ENCODE measurements at regions not wholly inside any gene's neighbourhood (a gene's known extent, or its start where the extent isn't known, plus 50 kb on each side); places are given as distances from the start of the nearest gene placed in this dataset.

DNA sequence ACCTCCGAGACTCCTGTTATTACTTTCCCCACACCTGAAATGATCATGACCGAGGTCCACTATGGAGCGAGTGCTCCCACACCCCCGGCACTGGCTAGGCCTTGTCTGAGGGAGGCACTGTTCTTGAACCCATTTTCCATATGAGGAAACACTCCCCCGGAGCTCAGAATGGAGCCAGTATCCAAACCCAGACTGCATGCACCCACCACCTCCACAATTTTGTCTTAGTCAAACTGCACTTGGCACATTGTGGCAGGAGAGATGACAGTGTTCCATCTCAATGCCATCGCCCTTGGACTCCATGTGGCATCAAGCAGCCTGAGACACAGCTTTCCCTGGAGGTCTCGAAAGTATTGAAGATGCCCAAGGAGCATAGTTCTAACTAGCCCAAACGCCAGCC, 154.1 kb downstream of the NUP210 start:
- no peak for DNase-seq

DNA sequence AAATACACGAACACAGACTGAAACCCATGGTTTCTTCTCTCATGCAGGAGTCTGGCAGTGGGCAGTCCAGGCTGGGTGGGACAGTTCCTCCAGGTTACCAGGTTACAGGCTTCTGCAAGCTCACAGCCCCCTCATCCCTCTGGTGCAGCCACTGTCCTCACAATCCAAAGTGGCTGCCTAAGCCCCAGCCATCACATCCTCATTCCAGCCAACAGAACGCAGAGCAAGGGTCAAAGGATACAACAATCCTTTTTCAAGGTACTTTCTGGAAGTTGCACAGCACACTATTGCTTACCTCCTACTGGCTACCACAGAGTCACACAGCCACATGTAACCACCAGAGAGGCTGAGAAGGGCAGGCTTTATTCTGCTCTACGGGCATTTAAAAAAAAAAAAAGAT, 154.6 kb downstream of the NUP210 start:
- DNase-seq = no peak

DNA sequence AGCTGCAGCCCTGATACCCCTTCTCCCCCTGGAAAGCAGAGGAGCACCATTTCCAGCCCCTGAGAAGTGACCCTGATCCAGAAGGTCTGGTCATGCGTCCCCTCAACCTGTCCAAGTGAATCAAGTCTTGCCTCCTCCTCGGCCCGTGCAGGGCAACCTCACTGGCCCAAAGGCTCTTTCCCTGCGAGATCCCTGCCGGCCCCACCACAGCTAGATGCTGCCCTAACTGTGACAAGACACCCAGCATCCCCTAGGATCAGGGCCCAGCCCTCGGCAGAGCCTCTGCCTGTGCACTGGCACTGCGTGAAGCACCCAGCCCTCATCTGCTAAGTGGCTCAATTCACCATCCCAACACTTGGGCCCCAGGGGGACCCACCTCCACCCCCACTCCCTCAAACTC, 155.1 kb downstream of the NUP210 start:
- DNase-seq = no peak

DNA sequence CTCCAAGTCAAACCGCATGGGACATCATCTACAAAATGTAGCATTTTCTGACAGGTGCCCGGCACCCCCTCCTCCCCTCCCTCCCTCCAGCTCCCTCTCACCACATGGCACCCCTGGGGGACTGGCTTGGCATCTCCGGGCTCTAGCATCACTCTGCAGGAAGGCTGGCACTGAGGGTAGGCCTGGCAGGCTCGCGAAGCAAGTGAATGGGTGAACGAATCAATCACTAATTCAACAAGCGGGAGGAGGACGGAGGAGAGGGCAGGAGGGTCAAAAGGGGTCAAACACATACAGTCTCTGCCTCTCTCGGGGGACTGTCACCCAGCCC, 155.7 kb downstream of the NUP210 start:
- no peak for DNase-seq

DNA sequence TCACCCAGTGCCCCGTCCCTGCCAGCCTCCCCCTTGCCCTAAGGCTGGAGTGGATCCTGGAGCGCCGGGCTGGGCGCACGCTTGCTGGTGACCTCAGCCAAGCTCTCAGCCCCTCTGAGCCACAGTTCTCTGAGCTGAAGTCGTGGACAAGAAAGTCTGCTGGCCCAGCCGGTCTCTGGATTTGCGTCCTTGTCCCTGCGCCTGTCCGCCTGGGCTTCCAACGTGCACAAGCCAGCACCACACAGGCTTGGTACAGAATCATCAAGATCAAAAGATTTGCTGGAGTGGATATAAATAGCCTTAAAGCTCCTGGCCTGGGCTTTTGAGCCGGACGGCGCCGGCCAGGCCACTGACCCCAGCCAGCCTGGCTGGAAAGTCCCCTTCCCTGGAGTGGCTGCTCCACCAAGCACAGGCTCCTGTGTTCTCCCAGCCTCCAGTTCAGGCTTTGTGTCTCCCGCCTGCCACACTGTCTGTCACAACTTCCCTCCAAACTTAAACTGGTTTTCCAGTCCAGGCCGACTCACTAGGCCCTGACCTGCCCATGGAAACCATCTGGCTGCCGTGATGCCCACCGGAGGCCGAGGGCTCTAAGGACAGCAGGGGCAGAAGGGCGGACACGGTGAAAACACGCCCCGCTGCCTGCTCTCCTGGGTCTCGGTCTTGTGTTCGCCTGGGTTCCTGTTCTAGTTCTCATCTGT, 156.2 kb downstream of the NUP210 start:
- DNase-seq = no peak

DNA sequence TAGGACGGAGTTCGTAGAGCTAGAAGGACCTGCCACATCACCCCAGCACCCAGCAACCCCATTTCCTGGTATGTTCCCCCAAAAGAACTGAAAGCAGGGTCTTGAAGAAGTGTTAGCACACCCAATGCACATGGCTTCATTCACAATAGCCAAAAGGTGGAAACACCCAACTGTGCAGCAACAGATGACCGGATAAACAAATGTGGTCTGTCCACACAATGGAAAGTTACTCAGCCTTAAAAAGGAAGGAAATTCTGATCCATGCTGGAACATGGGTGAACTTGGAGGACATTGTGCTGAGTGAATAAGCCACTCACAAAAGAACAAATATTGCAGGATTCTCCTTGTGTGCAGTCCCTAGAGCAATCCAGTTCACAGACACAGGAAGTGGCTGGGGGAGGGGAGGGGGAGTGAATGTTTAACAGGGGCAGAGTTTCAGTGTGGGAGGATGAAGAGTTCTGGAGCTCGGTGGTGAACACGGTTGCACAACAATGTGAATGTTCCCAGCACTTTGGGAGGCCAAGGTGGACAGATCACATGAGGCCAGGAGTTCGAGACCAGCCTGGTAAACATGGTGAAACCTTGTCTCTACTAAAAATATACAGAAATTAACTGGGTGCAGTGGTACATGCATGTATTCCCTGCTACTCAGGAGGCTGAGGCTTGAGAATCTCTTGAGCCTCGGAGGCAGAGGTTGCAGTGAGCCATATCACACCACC, 157.5 kb downstream of the NUP210 start:
- no peak for DNase-seq

DNA sequence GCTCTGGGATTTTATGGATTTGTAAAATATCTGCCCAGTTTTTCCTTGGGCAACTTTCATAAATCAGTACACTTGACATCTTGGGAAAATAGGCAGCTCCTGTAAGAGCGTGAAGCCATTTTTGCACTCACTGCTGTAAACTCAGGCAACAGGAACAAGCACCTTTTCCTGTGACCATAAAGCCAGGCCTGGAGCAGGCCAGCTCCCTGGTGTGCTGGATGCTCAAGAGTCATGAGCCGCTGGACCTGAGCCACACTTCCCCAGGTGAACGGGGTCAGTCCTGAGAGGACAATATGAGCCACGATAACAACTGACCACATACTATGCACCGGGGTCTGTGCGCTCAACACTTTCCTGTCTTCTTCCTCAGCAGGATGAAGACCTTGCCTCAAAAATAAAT, 158.2 kb downstream of the NUP210 start:
- no peak for DNase-seq

DNA sequence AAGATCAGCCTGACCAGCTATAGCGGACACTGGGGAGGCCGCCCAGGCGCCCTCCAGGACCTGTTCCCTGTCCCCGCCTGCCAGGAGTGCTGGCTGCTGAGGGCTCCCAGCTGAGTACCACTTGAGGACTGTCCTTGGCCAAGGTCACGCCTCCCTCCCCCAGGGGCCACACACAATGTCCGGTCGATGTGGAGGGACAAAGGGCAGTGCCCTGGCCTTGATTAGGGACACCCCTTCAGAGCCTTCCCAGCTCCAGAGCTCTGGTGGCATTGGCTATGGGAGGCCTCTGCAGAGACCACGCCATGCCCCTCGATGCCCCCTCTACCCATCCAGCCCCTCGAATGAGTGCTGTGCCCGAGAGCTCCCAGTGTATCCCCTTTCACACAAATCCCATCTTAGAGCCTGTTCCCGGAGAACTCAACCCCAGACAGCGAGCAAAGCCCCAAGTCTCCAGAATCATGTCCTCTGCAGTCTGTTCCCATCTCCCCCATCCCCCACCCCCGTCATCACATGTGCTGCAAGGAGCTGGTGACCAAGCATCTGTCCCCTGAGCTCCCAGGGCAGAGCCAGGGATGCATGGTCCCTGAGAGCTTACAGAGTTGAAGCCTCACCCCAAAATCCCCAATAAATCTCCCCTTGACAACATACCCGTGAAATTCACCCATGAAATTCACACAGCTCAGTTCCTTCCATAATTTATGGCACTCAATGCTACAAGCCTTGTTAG, 158.9 kb downstream of the NUP210 start:
- no peak for DNase-seq

DNA sequence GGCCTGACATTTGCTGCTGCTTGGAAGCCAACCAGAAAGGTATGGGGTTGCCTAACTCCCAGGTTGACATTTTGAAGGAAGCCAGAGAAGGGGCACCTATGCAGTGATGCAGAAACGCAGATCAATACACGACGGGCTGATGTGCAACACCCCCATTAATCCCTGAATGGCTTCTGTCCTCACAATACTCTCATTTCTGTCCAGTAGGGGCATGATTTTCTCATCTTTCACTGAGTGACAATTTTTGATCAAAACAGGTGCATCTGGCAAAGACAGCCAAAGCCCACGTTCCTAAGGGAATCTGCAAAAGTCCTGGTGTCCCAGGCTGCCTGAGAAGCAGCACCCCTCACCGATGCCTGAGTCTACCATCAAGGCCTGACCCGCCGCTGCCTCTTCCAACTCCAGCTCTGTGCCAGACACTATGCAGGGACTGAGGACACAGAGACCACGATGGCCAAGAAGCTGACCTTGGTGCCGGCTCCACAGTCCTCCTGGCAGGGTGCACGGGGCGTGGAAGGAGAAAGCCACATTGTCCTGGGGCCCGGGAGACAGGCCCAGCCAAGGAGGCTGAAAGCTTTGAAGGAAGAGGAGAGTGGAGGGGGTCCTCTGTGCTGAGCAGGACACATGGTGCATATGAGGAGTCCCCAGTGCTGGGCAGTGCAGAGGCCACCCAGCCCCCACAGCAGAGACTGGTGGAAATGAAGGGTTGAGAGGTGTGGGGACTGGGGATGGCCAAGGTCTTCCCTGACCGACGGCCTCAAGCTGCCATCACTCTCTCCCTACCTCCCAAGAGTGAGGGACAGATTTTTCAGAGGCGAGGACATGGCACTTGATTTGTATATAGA, 159.6 kb downstream of the NUP210 start:
- no peak for DNase-seq

DNA sequence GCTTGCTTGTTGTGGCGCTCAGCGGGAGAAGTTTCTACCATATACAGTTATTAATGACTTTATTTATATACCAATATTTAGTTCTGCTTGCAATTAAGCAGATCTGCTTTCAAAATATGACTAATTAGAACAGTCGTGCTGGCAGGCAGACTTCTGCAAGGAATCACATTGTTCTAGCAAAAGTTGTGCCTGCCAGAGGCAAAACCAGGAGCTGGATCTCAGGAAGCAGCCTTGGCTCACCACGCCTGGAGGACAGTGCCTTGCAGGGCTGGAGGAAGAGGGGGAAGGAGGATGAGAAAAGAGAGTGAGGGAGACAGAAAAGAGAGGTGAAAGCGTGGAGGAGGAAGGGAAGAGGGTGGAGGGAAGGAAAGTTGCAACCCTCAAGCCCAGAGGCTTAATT, 160.3 kb downstream of the NUP210 start:
- no peak for DNase-seq

DNA sequence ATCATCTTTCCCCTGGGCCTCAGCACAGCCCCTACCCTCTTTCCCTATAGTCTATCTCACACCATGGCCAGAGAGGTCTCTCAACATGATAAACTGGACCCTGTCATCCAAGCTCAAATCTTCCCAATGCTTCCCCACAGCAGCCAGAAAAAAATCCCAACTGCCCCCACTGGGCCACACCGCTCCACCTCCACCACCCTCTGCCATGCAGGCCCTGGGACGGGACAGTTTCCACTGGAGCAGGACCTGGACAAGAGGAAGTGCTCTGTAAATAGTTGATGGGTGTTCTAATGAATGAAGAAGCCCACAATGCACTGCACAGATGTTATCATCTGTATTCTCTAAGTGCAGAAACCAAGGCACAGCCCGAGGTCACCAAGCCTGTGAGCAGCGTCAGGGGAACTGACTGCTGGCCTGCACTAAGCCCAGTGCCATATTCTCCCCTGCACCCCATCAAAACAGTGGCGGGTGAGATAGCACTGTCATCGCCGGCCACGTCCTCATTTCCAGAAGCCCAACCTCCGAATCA, 161.1 kb downstream of the NUP210 start:
- no peak for DNase-seq

DNA sequence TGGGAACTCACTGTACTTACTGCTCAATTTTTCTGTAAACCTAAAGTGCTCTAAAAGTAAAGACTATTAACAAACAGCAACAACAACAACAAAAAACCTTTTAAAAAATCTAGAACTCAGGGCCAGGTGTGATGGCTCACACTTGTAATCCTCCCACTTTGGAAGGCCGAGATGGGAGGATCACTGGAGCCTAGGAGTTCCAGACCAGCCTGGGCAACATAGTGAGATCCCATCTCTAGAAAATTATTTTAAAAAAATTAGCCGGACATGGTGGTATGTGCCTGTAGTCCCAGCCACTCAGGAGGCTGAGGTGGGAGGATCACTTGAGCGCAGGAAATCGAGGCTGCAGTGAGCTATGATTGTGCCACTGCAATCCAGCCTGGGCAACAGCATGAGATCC, 161.8 kb downstream of the NUP210 start:
- no peak for DNase-seq

DNA sequence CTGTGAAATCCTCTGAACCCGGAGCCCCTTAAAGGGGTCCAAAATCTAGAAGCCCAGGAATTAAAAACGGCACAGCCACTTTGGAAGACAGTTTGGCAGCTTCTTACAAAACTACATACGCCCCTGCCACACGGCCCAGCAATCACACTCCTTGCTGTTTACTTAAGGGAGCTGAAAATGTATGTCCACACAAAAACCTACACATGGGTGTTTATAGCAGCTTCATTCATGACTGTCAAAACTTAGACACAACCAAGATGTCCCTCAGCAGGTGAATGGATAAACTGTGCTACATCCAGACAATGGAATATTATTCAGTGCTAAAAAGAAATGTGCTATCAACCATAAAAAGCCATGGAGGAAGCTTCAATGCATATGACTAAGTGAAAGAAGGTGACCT, 162.5 kb downstream of the NUP210 start:
- DNase-seq = no peak

DNA sequence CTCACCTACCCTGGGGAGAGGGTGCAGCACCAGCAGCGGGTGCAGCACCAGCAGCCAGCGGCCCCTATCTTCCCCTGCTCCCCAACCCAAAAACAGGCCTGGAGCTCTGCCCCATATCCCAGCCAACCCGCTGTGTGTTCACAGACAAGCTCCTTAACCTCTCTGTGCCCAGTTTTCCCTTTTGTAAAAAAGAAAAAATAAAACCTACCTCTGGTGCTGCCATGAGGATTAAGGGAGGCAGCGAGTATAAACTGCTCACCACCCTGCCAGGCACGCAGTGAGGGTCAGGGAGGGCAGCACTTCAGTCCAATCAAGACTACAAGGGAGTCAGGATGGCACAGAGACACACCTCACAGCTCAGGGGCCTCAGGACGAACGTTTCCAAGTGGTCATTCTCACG, 163.3 kb downstream of the NUP210 start:
- DNase-seq = no peak

DNA sequence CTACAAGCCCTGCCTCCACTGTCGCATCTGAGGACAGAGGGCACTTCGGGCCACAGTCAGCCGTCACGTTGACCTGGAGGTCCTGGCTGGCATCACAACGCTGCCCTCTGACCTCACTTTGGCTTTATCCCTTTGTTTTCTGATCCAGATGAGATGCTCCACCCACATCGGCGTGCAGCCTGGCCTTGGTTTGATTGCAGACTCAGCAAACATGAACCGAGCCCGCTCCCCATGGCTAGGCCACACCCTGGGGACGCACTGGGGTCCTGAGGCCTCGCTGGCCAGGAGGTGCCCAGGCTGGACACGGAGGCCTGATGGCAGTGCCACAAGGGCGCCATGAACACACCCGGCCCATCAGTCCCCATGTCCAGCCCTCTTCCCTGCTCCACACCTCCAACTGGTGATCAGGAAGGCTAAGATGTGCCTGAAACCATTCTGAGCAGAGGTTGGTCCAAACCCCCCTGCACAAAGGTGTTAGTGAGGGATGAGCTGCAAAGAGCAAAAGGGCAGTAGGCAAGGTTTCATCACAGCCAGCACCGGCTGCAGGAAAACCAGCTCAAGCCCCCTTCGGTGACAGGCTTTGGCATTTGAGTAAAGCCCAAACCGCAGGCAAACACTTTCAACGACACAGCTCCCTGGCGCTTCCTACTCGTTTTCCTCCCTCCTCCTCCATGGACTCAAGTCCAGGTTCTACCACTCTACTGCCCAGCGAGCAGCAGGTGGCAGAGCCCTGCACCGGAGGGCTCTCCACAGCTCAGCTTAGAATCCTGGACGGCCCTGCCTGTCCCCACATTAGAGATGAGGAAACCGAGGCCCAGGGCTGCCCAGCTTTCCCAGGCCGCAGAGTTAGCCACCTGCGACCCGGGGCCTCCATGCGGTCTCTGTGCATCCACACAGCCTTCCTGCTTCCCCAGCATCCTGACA, 165.8 kb downstream of the NUP210 start:
- no peak for DNase-seq

DNA sequence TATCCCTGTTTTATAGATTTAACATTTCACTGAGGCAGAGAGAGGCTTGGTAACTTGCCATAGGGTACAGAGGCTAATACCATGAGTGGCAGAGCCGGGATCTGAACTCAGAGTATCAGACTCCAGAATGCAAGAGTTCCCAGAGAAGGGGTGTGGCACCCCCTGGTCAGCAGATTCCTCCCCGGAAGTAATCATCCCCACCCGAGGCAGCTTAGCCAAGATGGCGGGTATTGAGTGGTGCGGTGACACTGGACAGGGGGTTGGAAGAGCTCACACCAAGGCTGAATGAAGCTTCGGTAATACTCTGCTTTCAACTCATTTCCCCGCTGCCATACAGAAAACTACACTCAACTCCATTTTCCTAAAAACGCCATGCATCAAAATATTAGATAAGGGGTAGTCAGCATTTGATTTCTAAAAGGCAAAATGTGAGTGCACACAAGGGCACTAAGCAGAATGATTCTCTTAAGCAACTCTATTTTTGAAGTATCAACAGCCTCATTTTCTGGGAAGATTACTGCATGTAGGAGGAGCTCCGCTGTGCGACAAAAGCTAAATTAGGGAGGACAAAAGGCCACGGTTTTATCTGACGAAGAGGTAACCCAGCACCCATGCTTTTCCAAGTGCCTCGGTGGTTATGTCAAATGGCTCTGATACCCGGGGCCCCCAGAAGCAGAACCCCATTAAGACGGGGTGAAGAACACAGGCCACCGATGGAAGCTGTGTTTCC, 166.7 kb downstream of the NUP210 start:
- no peak for DNase-seq

DNA sequence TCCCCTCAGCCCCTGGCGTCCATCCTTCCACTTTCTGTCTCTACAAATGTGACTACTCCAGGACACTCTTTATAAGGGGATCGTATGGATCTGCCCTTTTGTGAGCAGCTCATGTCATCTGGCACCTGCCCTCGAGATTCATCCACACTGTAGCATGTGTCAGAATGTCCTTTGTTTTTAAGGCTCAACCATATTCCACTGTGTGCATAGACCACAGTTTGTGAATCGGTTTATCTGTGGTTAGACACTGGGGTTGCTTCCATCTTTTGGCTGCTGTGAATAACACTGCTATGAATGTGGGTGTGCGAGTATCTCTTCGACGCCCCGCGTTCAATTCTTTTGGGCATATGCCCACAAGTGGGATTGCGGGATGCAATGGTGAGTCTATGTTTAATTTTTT, 167.9 kb downstream of the NUP210 start:
- DNase-seq = no peak

DNA sequence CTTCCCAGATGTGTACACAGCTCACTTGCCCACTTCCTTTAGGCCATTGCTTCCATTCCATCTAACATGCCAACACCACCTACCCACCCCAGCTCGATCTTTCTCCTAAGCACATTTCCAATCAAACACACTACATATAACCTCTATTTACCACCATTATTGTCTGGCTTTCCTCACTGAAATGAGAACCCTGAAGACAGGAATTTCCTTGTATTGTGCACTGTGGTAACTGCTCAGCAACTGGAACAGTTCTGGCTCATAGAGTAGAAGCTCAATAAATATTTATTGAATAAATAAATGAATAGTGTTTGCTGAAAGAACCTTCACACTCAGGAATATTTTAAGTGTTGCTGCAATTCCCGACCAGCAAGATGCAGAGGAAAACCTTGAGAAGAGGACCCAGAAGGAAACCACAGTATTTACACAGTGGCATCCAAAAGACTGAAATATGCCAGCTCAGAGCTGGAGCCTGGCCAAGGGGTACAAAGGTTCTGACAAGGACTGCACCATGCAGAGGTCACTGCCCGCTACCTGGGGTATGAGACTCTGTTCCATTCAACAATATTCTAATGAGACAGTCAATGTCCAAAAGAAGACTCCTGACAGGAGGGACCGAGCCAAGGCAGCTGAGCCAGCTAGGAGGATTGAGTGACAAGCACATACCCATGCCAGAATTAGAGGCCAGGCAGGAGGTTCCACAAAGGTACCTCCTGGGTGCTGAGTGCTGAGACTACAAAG, 168.8 kb downstream of the NUP210 start:
- no peak for DNase-seq

DNA sequence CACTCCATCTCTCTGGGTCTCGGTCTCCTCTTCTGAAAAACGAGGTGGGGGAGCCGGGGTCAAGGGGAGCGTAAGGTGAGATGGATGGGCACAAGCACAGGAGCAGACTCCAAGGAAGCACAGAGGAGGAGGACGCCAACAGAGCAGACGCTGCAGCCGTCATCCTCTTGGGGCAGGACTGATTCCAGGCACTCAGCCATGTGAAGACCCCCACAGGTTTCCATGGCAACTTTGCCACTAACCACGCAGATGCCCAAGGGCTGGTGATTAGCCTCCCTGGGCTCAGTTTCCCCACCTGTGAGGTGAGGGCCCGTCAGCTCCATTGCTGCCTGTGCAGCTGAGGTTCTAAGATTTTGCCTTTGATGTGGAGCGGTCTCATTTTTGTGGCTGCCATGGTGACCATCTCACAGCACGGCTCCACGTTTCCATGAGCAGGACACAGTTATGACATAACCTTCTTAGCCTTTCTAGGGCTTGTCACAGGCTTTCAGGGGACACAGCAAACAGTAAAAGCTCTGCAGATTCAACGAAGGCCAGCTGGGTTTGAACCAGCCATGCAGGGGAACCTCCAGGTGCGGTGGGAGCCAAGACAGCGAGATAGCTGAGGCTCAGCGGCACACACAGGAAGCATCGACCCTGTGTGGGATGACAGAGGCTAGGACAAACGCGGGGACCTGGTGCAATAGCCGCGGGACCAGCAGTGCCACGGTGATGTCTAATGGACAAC, 170.3 kb downstream of the NUP210 start:
- no peak for DNase-seq
